T-helper 2 cell (primary cell): ENCODE measurements at regions not wholly inside any gene's neighbourhood (a gene's known extent, or its start where the extent isn't known, plus 50 kb on each side); places are given as distances from the start of the nearest gene placed in this dataset.
"Not testable (repeated sequence)": the region's sequence is repeated elsewhere in the genome, so short reads cannot be mapped to it uniquely, and the experiment has no call there.

Source experiments
- DNase-seq, 5 experiments: peaks; one replicate each; pipeline versions ENCODE4 v3.0.0 to v3.0.0-alpha.2; 2012 to 2022

DNA sequence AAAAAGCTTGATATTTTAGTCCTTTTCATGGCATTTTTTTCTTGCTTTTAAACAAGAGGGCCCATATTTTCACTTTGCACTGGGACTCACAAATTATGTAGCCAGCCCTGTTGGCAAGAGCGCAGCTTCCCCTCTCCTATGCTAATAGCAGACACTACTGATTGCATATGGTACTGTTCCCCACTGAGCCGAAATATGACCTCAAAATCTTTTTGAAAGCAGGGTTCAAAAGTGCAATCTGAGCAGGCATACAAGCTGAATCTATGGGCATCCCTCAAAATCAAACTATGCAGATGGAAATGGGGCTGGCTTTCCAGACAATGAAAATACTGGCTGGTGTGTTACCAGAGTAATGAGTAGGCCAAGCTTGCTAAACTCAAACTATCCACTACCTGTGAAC lies 225.2 kb upstream of the SETMAR start:
- no peak for DNase-seq

DNA sequence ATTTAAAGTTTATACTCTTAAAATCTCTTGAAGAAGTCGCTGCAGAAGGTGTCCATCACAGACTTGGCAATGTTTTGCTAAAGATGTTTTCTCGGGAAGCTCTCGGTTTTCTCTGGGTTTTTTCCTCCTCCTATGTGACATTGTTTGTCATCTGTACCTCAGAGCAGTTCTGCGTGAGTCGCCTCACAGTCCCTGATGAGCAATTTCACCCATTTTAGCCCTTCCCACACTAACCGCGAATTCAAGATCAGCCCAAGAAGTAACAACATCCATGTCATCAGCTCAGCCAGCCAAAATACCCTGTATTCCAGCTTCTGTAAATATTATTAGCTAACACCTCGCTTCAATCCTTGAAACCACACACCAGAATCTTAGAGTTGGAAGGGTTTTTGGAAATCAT lies 224.3 kb upstream of the SETMAR start:
- peak in 1 of 5 experiments; percentile 5 for DNase-seq

DNA sequence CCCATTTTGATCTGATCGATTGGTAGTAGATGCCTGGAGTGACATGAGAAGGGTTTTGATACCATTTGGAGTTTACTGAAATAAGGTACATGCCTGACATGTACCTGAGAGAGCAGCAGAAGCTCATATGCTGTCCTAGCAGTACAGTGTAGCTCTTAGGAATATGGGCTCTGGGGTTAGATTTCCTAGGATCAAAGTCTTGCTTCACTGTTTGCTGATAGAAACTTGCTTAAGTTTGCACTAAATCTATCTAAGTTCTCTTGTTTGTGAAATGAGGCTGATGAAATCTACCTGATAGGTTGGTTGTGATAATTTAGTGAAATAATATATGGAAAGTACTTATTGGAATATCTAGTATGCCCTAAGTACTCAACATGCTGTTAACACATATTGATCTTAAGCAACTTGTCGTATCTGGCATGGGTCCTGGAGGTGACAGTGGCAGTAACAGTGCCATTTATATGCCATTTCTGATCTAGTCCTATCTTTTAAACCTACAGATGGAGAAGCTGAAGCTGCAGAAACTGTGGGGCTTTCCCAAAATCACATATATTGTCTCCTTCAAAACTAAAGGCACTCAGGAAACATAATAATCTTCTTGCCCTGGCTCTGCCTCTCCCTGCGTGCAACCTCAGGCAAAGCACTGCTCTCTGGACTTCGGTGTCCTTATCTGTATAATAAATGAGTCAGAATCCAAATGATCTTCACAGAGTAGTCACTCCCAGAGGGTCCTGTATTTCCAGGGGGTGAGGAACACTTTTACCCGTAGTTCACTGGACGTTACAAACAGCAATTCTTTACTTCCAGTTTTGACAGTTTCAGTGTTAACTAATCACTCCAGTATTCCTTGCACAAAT lies 223.6 kb upstream of the SETMAR start:
- DNase-seq: no peak

GRCh38 chr3:4083225-4084015 lies 219.7 kb upstream of the SETMAR start:
- no peak for DNase-seq

- DNase-seq: no peak
Measured at GRCh38 chr3:4084271-4084670, 218.9 kb upstream of the SETMAR start.

GRCh38 chr3:4086662-4087061 lies 216.5 kb upstream of the SETMAR start:
- DNase-seq: not testable (repeated sequence)

GRCh38 chr3:4091786-4092185 lies 211.4 kb upstream of the SETMAR start:
- DNase-seq: no peak

- no peak for DNase-seq
Measured at GRCh38 chr3:4097801-4098200, 205.4 kb upstream of the SETMAR start.

- DNase-seq: no peak
Measured at GRCh38 chr3:4099607-4100006, 203.6 kb upstream of the SETMAR start.

DNA sequence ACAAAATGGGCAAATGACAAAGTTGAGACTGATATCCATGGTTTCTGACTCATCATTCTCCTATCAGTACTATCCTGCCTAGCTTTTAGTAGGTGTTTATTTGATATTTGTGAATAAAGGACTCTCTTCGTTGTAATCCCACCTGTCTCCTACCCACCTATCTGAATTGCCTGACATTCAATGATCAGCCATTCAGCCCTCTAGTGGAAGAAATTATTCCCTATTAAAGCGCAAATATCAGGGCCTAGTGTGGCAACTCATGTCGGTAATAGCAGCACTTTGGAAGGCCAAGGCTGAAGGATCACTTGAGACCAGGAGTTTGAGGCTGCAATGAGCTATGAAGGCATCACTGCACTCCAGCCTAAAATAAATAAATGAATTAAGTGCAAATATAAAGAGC lies 195.7 kb upstream of the SETMAR start:
- DNase-seq: no peak

DNA sequence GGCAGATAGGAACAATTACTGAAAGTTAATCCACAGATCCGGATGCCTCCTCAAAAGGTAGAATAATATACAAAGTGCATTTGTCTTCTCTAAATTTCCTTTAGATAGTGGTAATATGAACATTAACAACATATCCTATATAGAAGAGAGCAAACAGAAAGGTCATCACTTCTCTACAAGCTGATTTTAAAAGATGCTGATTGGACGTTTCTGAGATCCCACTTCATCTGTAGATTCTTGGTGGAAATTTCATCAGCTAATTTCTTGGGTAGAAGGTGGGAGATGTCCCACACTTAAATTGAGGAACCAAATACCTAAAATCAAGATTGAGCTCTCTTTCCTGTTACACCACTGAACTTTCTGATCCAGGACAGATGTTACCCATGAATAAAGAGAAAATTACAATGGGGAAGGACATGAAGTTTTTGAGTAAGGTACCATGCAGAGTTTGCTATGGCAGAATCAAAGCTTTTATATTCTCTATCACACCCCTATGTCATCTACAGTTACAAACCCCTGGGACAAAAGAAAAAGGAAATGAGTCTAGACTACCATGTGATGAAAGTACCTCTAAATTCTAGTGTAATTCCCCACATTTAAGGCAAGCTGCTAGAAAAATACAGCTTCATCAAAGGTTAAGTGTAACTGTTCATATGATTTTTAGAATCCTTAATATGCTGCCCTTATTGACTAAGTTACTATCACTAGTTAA lies 189.2 kb upstream of the SETMAR start:
- DNase-seq: no peak

GRCh38 chr3:4119119-4119518 lies 184.1 kb upstream of the SETMAR start:
- DNase-seq: no peak

DNA sequence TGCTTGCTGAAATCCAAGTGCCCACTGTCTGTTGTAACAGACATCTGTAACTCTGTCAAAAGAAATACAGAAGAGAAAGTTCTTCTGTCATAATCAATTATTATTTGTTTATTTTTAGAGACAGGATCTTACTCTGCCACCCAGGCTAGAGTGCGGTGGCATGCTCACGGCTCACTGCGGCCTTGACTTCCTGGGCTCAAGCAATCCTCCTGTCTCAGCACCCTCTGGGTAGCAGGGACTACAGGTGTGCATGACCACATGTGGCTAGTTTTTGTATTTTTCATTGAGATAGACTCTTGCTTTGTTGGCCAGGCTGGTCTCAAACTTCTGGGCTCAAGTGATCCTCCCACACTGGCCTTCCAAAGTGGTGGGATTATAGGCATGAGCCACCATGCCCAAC lies 177.6 kb upstream of the SETMAR start:
- no peak for DNase-seq

DNA sequence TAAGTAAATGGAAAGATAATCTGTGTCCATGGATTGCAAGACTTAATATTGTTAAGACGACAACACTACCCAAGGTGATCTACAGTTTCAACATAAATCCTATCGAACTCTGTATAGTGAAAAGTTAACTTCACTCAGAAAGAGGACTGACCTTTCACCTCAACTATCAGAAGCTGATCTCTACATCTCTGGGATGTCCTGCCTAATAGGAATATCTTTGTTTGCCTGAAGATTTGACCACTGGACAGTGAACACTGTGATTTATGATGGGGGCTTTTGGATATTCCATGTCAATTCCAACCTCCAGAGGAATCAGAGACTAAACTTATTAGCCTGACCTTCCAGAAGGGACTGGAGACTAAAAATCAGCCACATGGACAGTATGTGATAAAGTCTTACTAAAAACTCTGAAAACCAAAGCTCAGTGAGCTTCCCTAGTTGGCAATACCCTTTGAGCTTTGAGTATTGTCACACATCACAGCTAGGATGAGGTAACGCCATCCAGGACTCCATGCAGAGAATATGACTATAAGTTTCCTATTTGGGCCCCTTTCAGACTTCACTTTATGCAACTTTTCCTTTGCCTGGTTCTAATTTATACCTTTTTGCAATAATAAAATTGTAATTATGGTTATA lies 164.9 kb upstream of the SETMAR start:
- DNase-seq: no peak

DNA sequence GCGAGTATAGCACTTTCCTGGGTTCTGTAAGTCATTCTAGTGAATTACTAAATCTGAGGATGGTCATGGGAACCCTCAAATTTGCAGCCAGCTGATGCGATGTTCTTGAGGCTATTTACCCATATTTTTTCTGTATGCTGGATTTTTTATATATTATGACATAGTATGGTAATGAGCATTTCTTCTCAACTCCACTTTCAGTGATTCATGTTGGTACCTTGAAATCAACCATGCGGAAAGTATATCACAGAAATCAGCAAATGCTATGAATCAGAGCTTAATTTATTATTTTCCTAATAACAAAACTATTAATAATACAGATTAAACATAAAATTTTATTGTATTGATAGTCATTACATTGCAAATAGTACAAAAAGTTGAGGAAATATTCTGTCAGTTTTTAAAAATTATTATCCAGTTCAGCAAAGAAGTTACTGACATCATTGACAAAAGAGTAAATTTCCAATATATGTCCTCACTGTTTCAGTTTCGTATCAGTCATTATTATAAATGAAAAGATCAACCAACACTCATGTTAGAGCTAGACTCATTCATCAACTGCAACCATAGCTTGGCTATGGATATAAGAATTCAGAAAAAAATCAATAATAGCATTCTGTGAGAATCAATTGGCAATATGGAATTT lies 164.3 kb upstream of the SETMAR start:
- no peak for DNase-seq

DNA sequence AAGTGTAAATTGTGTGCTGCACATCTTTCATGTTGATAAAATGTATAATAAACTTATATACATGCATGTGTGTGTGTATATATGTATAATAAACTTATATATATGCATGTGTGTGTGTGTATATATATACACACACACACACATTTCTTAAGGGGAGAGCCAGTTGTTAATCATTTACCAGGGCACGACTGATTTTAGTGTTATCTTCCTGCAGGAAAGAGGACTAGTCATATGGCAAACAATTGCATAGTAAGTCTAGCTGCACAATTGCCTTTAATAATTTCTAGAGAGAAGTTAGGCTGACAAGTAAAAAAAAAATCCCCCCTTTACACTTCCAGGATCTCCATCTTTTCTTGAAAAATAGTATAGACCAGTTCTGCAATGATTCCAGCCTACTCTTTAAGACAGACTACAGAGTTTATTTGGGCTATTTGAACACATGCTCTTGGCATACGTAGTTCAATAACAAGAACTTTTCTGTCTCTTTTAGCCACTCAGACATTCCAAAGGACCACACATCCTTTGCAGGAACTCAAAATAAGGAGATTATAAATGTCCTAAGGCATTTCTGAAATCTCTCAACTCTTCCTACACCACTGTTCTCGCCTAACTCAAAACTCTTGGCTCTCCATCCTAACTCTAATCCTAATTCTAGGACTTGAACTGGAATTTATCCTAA lies 163.6 kb upstream of the SETMAR start:
- no peak for DNase-seq

DNA sequence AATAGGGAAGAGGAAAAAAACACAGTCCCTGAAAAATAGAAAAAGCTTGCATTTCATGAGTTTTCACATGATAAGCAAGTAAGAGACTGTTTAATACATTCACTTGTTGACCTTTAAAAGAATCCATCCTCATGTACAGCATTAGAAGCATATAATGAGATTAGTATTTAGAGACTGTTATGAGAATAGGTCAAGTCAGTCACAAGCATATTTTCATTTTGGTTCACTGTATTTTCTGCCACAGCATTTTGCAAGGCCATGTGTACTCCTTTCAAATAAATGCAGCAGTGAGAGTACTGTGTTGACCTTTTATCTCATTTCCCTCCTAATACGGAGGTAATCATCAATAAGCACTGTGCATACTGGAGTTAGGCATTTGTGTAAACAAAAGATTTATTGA lies 162.2 kb upstream of the SETMAR start:
- no peak for DNase-seq

DNA sequence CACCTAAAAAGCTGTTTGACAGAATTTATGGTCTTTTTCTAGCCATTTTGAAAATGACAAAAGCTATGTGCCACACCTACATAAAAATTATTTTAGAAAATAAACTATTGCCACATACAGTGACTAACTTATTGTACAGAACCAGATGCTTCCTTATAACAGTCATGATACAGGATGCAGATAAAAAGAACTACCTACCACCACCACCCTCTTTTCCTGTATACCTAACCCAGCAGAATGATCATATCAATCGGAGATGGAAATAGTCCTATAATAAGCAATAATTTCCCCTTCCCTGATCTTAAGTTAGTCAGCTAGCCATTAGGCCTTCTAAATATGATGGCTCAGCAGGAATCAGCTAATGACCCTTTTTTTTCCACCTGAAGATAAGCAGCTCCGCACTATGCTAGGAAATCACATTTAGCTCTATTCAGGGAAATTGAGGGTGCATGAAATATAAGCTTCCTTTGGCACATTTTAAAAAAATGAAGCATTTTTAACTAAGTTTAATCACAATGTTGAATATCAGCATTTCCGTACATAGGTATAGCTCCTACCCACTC lies 155.5 kb upstream of the SETMAR start:
- DNase-seq: no peak

DNA sequence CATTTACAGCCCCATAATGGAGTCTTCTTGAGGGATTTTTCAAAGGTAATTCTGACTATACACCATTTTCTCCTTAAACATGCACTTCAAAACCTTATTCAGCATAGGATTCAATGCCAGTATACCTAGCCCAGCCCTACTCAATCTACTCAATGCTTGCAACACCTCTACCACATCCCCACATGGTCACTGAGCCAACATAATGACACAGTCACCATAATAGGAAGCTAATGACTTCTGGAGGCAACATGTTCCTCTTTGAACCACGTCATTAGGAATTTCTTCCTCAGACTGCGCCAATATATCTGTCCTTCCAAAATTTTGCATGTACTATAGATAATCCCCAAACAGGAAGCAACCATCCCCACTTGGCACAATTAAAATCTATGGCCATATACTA lies 153.9 kb upstream of the SETMAR start:
- no peak for DNase-seq

DNA sequence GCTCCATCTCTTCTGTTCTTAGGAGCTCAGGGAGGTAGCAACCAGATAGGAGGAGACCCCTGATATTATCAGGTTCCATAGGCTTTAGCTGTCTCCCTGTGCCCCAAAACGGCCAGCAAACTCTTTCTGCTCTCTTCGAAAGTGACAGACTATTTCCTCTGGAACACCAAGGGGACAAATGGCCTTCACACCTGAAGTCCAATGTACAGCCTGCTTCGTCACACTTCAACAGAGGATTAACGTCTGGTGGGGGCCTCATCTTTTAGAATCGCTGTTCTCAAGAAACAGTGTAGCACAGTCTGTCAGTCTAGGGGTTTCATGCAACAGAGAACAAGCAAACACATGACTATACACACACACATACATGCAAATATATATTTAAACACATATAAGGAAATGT lies 152.4 kb upstream of the SETMAR start:
- no peak for DNase-seq

- no peak for DNase-seq
Measured at GRCh38 chr3:4151859-4152258, 151.3 kb upstream of the SETMAR start.

GRCh38 chr3:4153771-4154170 lies 149.4 kb upstream of the SETMAR start:
- DNase-seq: no peak
